Neural progenitor cell (in vitro differentiated cells): ENCODE measurements at regions not wholly inside any gene's neighbourhood (a gene's known extent, or its start where the extent isn't known, plus 50 kb on each side); places are given as distances from the start of the nearest gene placed in this dataset.

Experiments
- DNase-seq: peaks from one replicate; pipeline ENCODE4 v3.0.0-alpha.2; 2016; ENCODE audit warnings: low spot score
- H2AFZ ChIP-seq: fragments of 200-600 bp; sonication (generic); replicated peaks from 2 replicates; pipeline ENCODE4 v1.6.1; 2016; ENCODE audit warnings: antibody characterized with exemption
- H3F3A ChIP-seq: fragments of 200-600 bp; sonication (generic); 2 replicates; pipeline ENCODE4 v1.6.1; 2016; ENCODE audit warnings: antibody characterized with exemption, low read depth
- H3K27ac ChIP-seq: fragments of 200-600 bp; sonication (generic); 2 replicates; pipeline ENCODE4 v1.5.1; 2016; ENCODE audit warnings: mild to moderate bottlenecking
- H3K27me3 ChIP-seq: fragments of 200-600 bp; sonication (generic); 2 replicates; pipeline ENCODE4 v1.6.1; 2016; ENCODE audit warnings: mild to moderate bottlenecking, moderate library complexity
- H3K36me3 ChIP-seq: fragments of 200-600 bp; sonication (generic); 2 replicates; pipeline ENCODE4 v1.5.1; 2016
- H3K4me1 ChIP-seq: fragments of 200-600 bp; sonication (generic); 2 replicates; pipeline ENCODE4 v1.6.1; 2016; ENCODE audit warnings: mixed run types
- H3K4me2 ChIP-seq: fragments of 200-600 bp; sonication (generic); 2 replicates; pipeline ENCODE4 v1.6.1; 2016
- H3K4me3 ChIP-seq: fragments of 200-600 bp; sonication (generic); 2 replicates; pipeline ENCODE4 v1.5.1; 2016
- H3K79me2 ChIP-seq: fragments of 200-600 bp; sonication (generic); 2 replicates; pipeline ENCODE4 v1.6.1; 2016; ENCODE audit warnings: low read depth
- H3K9ac ChIP-seq: fragments of 200-600 bp; sonication (generic); 2 replicates; pipeline ENCODE4 v1.6.1; 2016
- H3K9me3 ChIP-seq: fragments of 200-600 bp; sonication (generic); 2 replicates; pipeline ENCODE4 v1.5.1; 2016; ENCODE audit warnings: low read depth
- H4K20me1 ChIP-seq: fragments of 200-600 bp; sonication (generic); 2 replicates; pipeline ENCODE4 v1.6.1; 2016; ENCODE audit warnings: low read depth
- H3K27ac Mint-ChIP-seq: 3 replicates; pipeline ENCODE4 v1.8.0; 2021; ENCODE audit warnings: mixed read lengths
- H3K27me3 Mint-ChIP-seq: 2 replicates; pipeline ENCODE4 v1.8.0; 2022; ENCODE audit warnings: low read depth, mild to moderate bottlenecking, inconsistent platforms, moderate library complexity, mixed read lengths; ENCODE audit not compliant: insufficient read depth
- H3K36me3 Mint-ChIP-seq: 3 replicates; pipeline ENCODE4 v1.8.0; 2021; ENCODE audit warnings: mixed read lengths
- H3K4me1 Mint-ChIP-seq: 3 replicates; pipeline ENCODE4 v1.8.0; 2021; ENCODE audit warnings: mixed read lengths
- H3K4me3 Mint-ChIP-seq: 3 replicates; pipeline ENCODE4 v1.8.0; 2021; ENCODE audit warnings: mild to moderate bottlenecking, moderate library complexity, mixed read lengths
- H3K9me3 Mint-ChIP-seq: 3 replicates; pipeline ENCODE4 v1.8.0; 2020; ENCODE audit warnings: mixed read lengths
- CTCF ChIP-seq: fragments of 200-600 bp; sonication (generic); IDR thresholded peaks from 2 replicates; pipeline ENCODE4 v1.5.1; 2017; ENCODE audit warnings: antibody characterized with exemption, mild to moderate bottlenecking
- EZH2 ChIP-seq: fragments of 200-600 bp; sonication (generic); IDR thresholded peaks from 2 replicates; pipeline ENCODE4 v1.6.1; 2017; ENCODE audit warnings: antibody characterized with exemption, mild to moderate bottlenecking, moderate library complexity
- EZH2phosphoT487 ChIP-seq: fragments of 200-600 bp; sonication (generic); IDR thresholded peaks from 2 replicates; pipeline ENCODE4 v1.6.1; 2017; ENCODE audit warnings: antibody characterized with exemption

GRCh38 chr18:14976736-14977430 is 228.9 kb downstream of the ANKRD30B start:
- no peak for DNase-seq
- Mint-ChIP-seq H3K4me1 (no peaks in the 10 kb centered on the region), H3K9me3 (peaks cover 65% of the 10 kb centered on the region)

GRCh38 chr18:14978191-14978590 is 230.2 kb downstream of the ANKRD30B start:
- no peaks in the 10 kb centered on the region for H3K4me1 Mint-ChIP-seq
- no peak overlapping the region for H3K27ac ChIP-seq
- H2AFZ ChIP-seq = no peak overlapping the region
- H3K9me3 ChIP-seq = peaks cover 5% of the 10 kb centered on the region
- H3K36me3 Mint-ChIP-seq = no peaks in the 10 kb centered on the region
- no peak overlapping the region for H3K4me3 Mint-ChIP-seq
- H3K9ac ChIP-seq = no peak overlapping the region
- H3K27ac Mint-ChIP-seq = no peak overlapping the region
- H3K4me3 ChIP-seq = no peak overlapping the region
- no peaks in the 10 kb centered on the region for H3K27me3 ChIP-seq
- TF ChIP-seq EZH2 = no peak
- TF ChIP-seq EZH2phosphoT487 = no peak
- no peak for TF ChIP-seq CTCF
- no peaks in the 10 kb centered on the region for H3K36me3 ChIP-seq
- DNase-seq = no peak
- H3K4me2 ChIP-seq = no peak overlapping the region
- no peaks in the 10 kb centered on the region for H3K79me2 ChIP-seq
- peaks cover 3% of the 10 kb centered on the region for H3K27me3 Mint-ChIP-seq
- no peaks in the 10 kb centered on the region for H4K20me1 ChIP-seq
- peaks cover 57% of the 10 kb centered on the region for H3K9me3 Mint-ChIP-seq
- H3F3A ChIP-seq = no peaks in the 10 kb centered on the region
- no peaks in the 10 kb centered on the region for H3K4me1 ChIP-seq

More at GRCh38 chr18:14976736-14977430, 228.9 kb downstream of the ANKRD30B start:
- Mint-ChIP-seq H3K27me3 (peaks cover 3% of the 10 kb centered on the region), H3K36me3 (no peaks in the 10 kb centered on the region), H3K27ac (no peak overlapping the region), H3K4me3 (no peak overlapping the region)
- Histone ChIP-seq H4K20me1 (no peaks in the 10 kb centered on the region), H3K36me3 (no peaks in the 10 kb centered on the region), H3F3A (no peaks in the 10 kb centered on the region), H3K27me3 (no peaks in the 10 kb centered on the region), H3K4me3 (no peak overlapping the region), H3K79me2 (no peaks in the 10 kb centered on the region), H3K27ac (no peak overlapping the region), H3K9ac (no peak overlapping the region), H3K4me2 (no peak overlapping the region), H3K4me1 (no peaks in the 10 kb centered on the region), H3K9me3 (peaks cover 8% of the 10 kb centered on the region), H2AFZ (no peak overlapping the region)
- TF ChIP-seq EZH2 = no peak
- TF ChIP-seq CTCF = no peak
- TF ChIP-seq EZH2phosphoT487 = no peak

- Mint-ChIP-seq H3K27ac (no peak overlapping the region), H3K4me1 (no peaks in the 10 kb centered on the region), H3K4me3 (no peak overlapping the region), H3K9me3 (peaks cover 52% of the 10 kb centered on the region), H3K36me3 (no peaks in the 10 kb centered on the region), H3K27me3 (peaks cover 3% of the 10 kb centered on the region)
- Histone ChIP-seq H3F3A (no peaks in the 10 kb centered on the region), H3K4me3 (no peak overlapping the region), H3K27me3 (no peaks in the 10 kb centered on the region), H4K20me1 (no peaks in the 10 kb centered on the region), H3K36me3 (no peaks in the 10 kb centered on the region), H3K4me1 (no peaks in the 10 kb centered on the region), H3K9ac (no peak overlapping the region), H2AFZ (no peak overlapping the region), H3K27ac (no peak overlapping the region), H3K79me2 (no peaks in the 10 kb centered on the region), H3K9me3 (peaks cover 5% of the 10 kb centered on the region), H3K4me2 (no peak overlapping the region)
- TF ChIP-seq CTCF (no peak), EZH2phosphoT487 (no peak), EZH2 (no peak)
- DNase-seq = no peak
Measured at GRCh38 chr18:14978962-14979535, 231.1 kb downstream of the ANKRD30B start.
